ENCODE measurements at regions not wholly inside any gene's neighbourhood (a gene's known extent, or its start where the extent isn't known, plus 50 kb on each side); places are given as distances from the start of the nearest gene placed in this dataset.

- ATAC-seq (ENCODE audit: insufficient read depth, low read depth) (no peak), DNase-seq (no peak)
- H3K27me3 ChIP-seq (ENCODE audit: insufficient read depth, low read length, poor library complexity) = no peaks in the 10 kb centered on the region
- H3K4me3 ChIP-seq (ENCODE audit: low read depth in 1 of 2, low read length in 2 of 2) = no peak overlapping the region
- no peaks in the 10 kb centered on the region for H3K36me3 ChIP-seq (ENCODE audit: insufficient read depth, low read length)
- H2AFZ ChIP-seq (ENCODE audit: low read depth, low read length) = no peak overlapping the region
- H3K27ac ChIP-seq (ENCODE audit: low read length) = no peak overlapping the region
- H3K4me1 ChIP-seq (ENCODE audit: insufficient read depth, low read length) = no peaks in the 10 kb centered on the region
- H3K4me2 ChIP-seq (ENCODE audit: insufficient read depth, low read length) = no peak overlapping the region
- no peaks in the 10 kb centered on the region for H3K79me2 ChIP-seq (ENCODE audit: insufficient read depth, low read length)
- no peaks in the 10 kb centered on the region for H3K9me3 ChIP-seq (ENCODE audit: insufficient read depth, low read length, severe bottlenecking)
- no peaks in the 10 kb centered on the region for H4K20me1 ChIP-seq (ENCODE audit: insufficient read depth, low read length)
- no peak overlapping the region for H3K9ac ChIP-seq (ENCODE audit: low read depth, low read length)
- TF ChIP-seq EZH2 (IDR thresholded peaks at IDR 0.05; ENCODE audit: borderline replicate concordance, low read depth, low read length, severe bottlenecking) = no peak
- no peak for TF ChIP-seq CTCF (IDR thresholded peaks at IDR 0.05; ENCODE audit: borderline replicate concordance, extremely low read depth, low read length, poor library complexity, severe bottlenecking)
These were observed 57.0 kb upstream of the MAP9 start for GRCh38 chr4:155433636-155434360.

GRCh38 chr4:155430895-155431795, 54.4 kb upstream of the MAP9 start:
- H3K9ac ChIP-seq (ENCODE audit: low read depth, low read length) = no peak overlapping the region
- H2AFZ ChIP-seq (ENCODE audit: low read depth, low read length) = no peak overlapping the region
- H3K27ac ChIP-seq (ENCODE audit: low read length) = no peak overlapping the region
- H4K20me1 ChIP-seq (ENCODE audit: insufficient read depth, low read length) = no peaks in the 10 kb centered on the region
- H3K4me1 ChIP-seq (ENCODE audit: insufficient read depth, low read length) = no peaks in the 10 kb centered on the region
- H3K27me3 ChIP-seq (ENCODE audit: insufficient read depth, low read length, poor library complexity) = no peaks in the 10 kb centered on the region
- ATAC-seq (ENCODE audit: insufficient read depth, low read depth) (no peak), DNase-seq (no peak)
- TF ChIP-seq EZH2 (IDR thresholded peaks at IDR 0.05; ENCODE audit: borderline replicate concordance, low read depth, low read length, severe bottlenecking) (no peak), CTCF (IDR thresholded peaks at IDR 0.05; ENCODE audit: borderline replicate concordance, extremely low read depth, low read length, poor library complexity, severe bottlenecking) (no peak)
- no peaks in the 10 kb centered on the region for H3K79me2 ChIP-seq (ENCODE audit: insufficient read depth, low read length)
- no peaks in the 10 kb centered on the region for H3K36me3 ChIP-seq (ENCODE audit: insufficient read depth, low read length)
- H3K4me2 ChIP-seq (ENCODE audit: insufficient read depth, low read length) = no peak overlapping the region
- no peaks in the 10 kb centered on the region for H3K9me3 ChIP-seq (ENCODE audit: insufficient read depth, low read length, severe bottlenecking)
- no peak overlapping the region for H3K4me3 ChIP-seq (ENCODE audit: low read depth in 1 of 2, low read length in 2 of 2)

- ATAC-seq (ENCODE audit: insufficient read depth, low read depth) = no peak
- H3K27me3 ChIP-seq (ENCODE audit: insufficient read depth, low read length, poor library complexity) = no peaks in the 10 kb centered on the region
- H3K36me3 ChIP-seq (ENCODE audit: insufficient read depth, low read length) = no peaks in the 10 kb centered on the region
- no peak for DNase-seq
- no peak overlapping the region for H3K4me2 ChIP-seq (ENCODE audit: insufficient read depth, low read length)
- H3K4me3 ChIP-seq (ENCODE audit: low read depth in 1 of 2, low read length in 2 of 2) = no peak overlapping the region
- H3K9ac ChIP-seq (ENCODE audit: low read depth, low read length) = no peak overlapping the region
- H3K79me2 ChIP-seq (ENCODE audit: insufficient read depth, low read length) = no peaks in the 10 kb centered on the region
- TF ChIP-seq EZH2 (IDR thresholded peaks at IDR 0.05; ENCODE audit: borderline replicate concordance, low read depth, low read length, severe bottlenecking) = no peak
- no peak for TF ChIP-seq CTCF (IDR thresholded peaks at IDR 0.05; ENCODE audit: borderline replicate concordance, extremely low read depth, low read length, poor library complexity, severe bottlenecking)
- H3K4me1 ChIP-seq (ENCODE audit: insufficient read depth, low read length) = no peaks in the 10 kb centered on the region
- no peak overlapping the region for H3K27ac ChIP-seq (ENCODE audit: low read length)
- H4K20me1 ChIP-seq (ENCODE audit: insufficient read depth, low read length) = no peaks in the 10 kb centered on the region
- no peak overlapping the region for H2AFZ ChIP-seq (ENCODE audit: low read depth, low read length)
- no peaks in the 10 kb centered on the region for H3K9me3 ChIP-seq (ENCODE audit: insufficient read depth, low read length, severe bottlenecking)
These were observed 51.4 kb upstream of the MAP9 start for GRCh38 chr4:155428128-155428527.
